Renal cortical epithelial cell (primary cell): ENCODE measurements at regions not wholly inside any gene's neighbourhood (a gene's known extent, or its start where the extent isn't known, plus 50 kb on each side); places are given as distances from the start of the nearest gene placed in this dataset.

Experiments used
- DNase-seq: peaks from one replicate; pipeline ENCODE4 v3.0.0-alpha.2; 2011; ENCODE audit warnings: low read depth

- peak; percentile 76 for DNase-seq
Observed at GRCh38 chrX:9087271-9088040, 53.5 kb upstream of the FAM9B start.

- no peak for DNase-seq
Observed at GRCh38 chrX:9088896-9089295, 55.0 kb upstream of the FAM9B start.

- no peak for DNase-seq
Observed at GRCh38 chrX:9090766-9091165, 56.8 kb upstream of the FAM9B start.

- no peak for DNase-seq
Observed at GRCh38 chrX:9091258-9091657, 57.3 kb upstream of the FAM9B start.

GRCh38 chrX:9102956-9103355 lies 69.0 kb upstream of the FAM9B start:
- DNase-seq, result no peak

- no peak for DNase-seq
Observed at GRCh38 chrX:9108054-9108453, 74.1 kb upstream of the FAM9B start.

GRCh38 chrX:9110808-9111207 lies 76.9 kb upstream of the FAM9B start:
- DNase-seq, result no peak

- no peak for DNase-seq
Observed at GRCh38 chrX:9114245-9114644, 80.3 kb upstream of the FAM9B start.

- no peak for DNase-seq
Observed at GRCh38 chrX:9117851-9118250, 83.9 kb upstream of the FAM9B start.

- peak; percentile 41 for DNase-seq
Observed at GRCh38 chrX:9122519-9123245, 88.8 kb upstream of the FAM9B start.

GRCh38 chrX:9127986-9128385 lies 94.1 kb upstream of the FAM9B start:
- DNase-seq, result no peak

- DNase-seq, result no peak
Observed at GRCh38 chrX:9130031-9130430, 96.1 kb upstream of the FAM9B start.

GRCh38 chrX:9131066-9131465 lies 97.1 kb upstream of the FAM9B start:
- DNase-seq, result no peak

GRCh38 chrX:9132036-9132638 lies 98.2 kb upstream of the FAM9B start:
- DNase-seq, result no peak

- DNase-seq, result peak; percentile 59
Observed at GRCh38 chrX:9133426-9133825, 99.5 kb upstream of the FAM9B start.

GRCh38 chrX:9134366-9134765 lies 100.4 kb upstream of the FAM9B start:
- no peak for DNase-seq

- no peak for DNase-seq
Observed at GRCh38 chrX:9135901-9136510, 102.1 kb upstream of the FAM9B start.

GRCh38 chrX:9137152-9137551 lies 103.2 kb upstream of the FAM9B start:
- no peak for DNase-seq

- DNase-seq, result peak; percentile 73
Observed at GRCh38 chrX:9141496-9141895, 107.6 kb upstream of the FAM9B start.

- peak; percentile 46 for DNase-seq
Observed at GRCh38 chrX:9144701-9145241, 110.8 kb upstream of the FAM9B start.

- DNase-seq, result no peak
Observed at GRCh38 chrX:9146657-9147056, 112.7 kb upstream of the FAM9B start.

GRCh38 chrX:9147086-9147485 lies 113.2 kb upstream of the FAM9B start:
- no peak for DNase-seq
